GM23338 (cell line): ENCODE measurements at regions not wholly inside any gene's neighbourhood (a gene's known extent, or its start where the extent isn't known, plus 50 kb on each side); places are given as distances from the start of the nearest gene placed in this dataset.
A peak's percentile ranks its signal among the peaks of the same experiment; 100 is the strongest.

Source experiments
- ATAC-seq: fragments of 200-7000 bp; cut with Tn5 transposase; 3 replicates; pipeline ENCODE4 v1.9.1; 2020
- DNase-seq: peaks from one replicate; pipeline ENCODE4 v3.0.0-alpha.2; 2015; ENCODE audit warnings: low spot score
- H2AFZ ChIP-seq: fragments of 200-600 bp; sonication (generic); 2 replicates; pipeline ENCODE4 v1.8.0; 2016; ENCODE audit warnings: antibody characterized with exemption, mild to moderate bottlenecking, moderate library complexity
- H3F3A ChIP-seq: fragments of 200-600 bp; sonication (generic); replicated peaks from 2 replicates; pipeline ENCODE4 v1.8.0; 2017; ENCODE audit warnings: antibody characterized with exemption, mixed run types, low read depth
- H3K27ac ChIP-seq: fragments of 200-600 bp; sonication (generic); 2 replicates; pipeline ENCODE4 v1.6.1; 2016; ENCODE audit warnings: low read depth
- H3K27me3 ChIP-seq: fragments of 200-600 bp; sonication (generic); 2 replicates; pipeline ENCODE4 v1.8.0; 2016; ENCODE audit warnings: mild to moderate bottlenecking, mixed run types, moderate library complexity; ENCODE audit not compliant: insufficient read depth
- H3K36me3 ChIP-seq: fragments of 200-600 bp; sonication (generic); 2 replicates; pipeline ENCODE4 v1.8.0; 2016; ENCODE audit warnings: mild to moderate bottlenecking; ENCODE audit not compliant: insufficient read depth
- H3K4me1 ChIP-seq: fragments of 200-600 bp; sonication (generic); 2 replicates; pipeline ENCODE4 v1.8.0; 2016; ENCODE audit warnings: mild to moderate bottlenecking, moderate library complexity; ENCODE audit not compliant: insufficient read depth
- H3K4me2 ChIP-seq: fragments of 200-600 bp; sonication (generic); 2 replicates; pipeline ENCODE4 v1.7.1; 2017; ENCODE audit warnings: mixed run types
- H3K4me3 ChIP-seq: fragments of 200-600 bp; sonication (generic); 2 replicates; pipeline ENCODE4 v1.6.1; 2016; ENCODE audit warnings: mixed run types
- H3K79me2 ChIP-seq: fragments of 200-600 bp; sonication (generic); replicated peaks from 2 replicates; pipeline ENCODE4 v1.8.0; 2017; ENCODE audit warnings: mild to moderate bottlenecking; ENCODE audit not compliant: insufficient read depth
- H3K9me2 ChIP-seq: fragments of 200-600 bp; sonication (generic); 2 replicates; pipeline ENCODE4 v1.8.0; 2017; ENCODE audit not compliant: insufficient read depth
- H4K20me1 ChIP-seq: fragments of 200-600 bp; sonication (generic); replicated peaks from 2 replicates; pipeline ENCODE4 v1.8.0; 2017; ENCODE audit warnings: mild to moderate bottlenecking; ENCODE audit not compliant: insufficient read depth
- H3K27ac Mint-ChIP-seq: 2 replicates; pipeline ENCODE4 v1.8.0; 2020; ENCODE audit warnings: inconsistent platforms, mild to moderate bottlenecking, moderate library complexity, mixed read lengths
- H3K27me3 Mint-ChIP-seq: 3 replicates; pipeline ENCODE4 v1.8.0; 2022; ENCODE audit warnings: low read depth, mild to moderate bottlenecking, moderate library complexity, mixed read lengths, inconsistent platforms; ENCODE audit not compliant: insufficient read depth, poor library complexity
- H3K36me3 Mint-ChIP-seq: 3 replicates; pipeline ENCODE4 v1.8.0; 2021; ENCODE audit warnings: low read depth, mild to moderate bottlenecking, inconsistent platforms, moderate library complexity, mixed read lengths
- H3K4me1 Mint-ChIP-seq: 3 replicates; pipeline ENCODE4 v1.8.0; 2020; ENCODE audit warnings: mild to moderate bottlenecking, inconsistent platforms, mixed read lengths
- H3K4me3 Mint-ChIP-seq: 3 replicates; pipeline ENCODE4 v1.8.0; 2021; ENCODE audit warnings: moderate library complexity, mild to moderate bottlenecking, inconsistent platforms, mixed read lengths
- H3K9me3 Mint-ChIP-seq: 3 replicates; pipeline ENCODE4 v1.8.0; 2020; ENCODE audit warnings: moderate library complexity, mild to moderate bottlenecking, inconsistent platforms, mixed read lengths
- CREB1 ChIP-seq: fragments of 250-450 bp; sonication (Bioruptor Pico); IDR thresholded peaks from 2 replicates; pipeline ENCODE4 v1.5.0; 2020; ENCODE audit warnings: low read depth, mild to moderate bottlenecking, moderate library complexity
- CTCF ChIP-seq, 2 experiments: fragments of 200-600 bp in 1 of 2; sonication (generic) in 1 of 2; conservative IDR thresholded peaks; 2 replicates each; pipeline versions ENCODE4 v1.5.1 to v1.6.1; 2016 to 2017; ENCODE audit warnings: antibody characterized with exemption in 2 of 2, low read depth in 2 of 2, mild to moderate bottlenecking in 2 of 2, moderate library complexity in 1 of 2
- ETS1 ChIP-seq: IDR thresholded peaks from 2 replicates; pipeline ENCODE4 v1.6.1; 2016; ENCODE audit warnings: antibody characterized with exemption
- EZH2 ChIP-seq: fragments of 200-600 bp; sonication (generic); IDR thresholded peaks from one replicate; pipeline ENCODE4 v1.8.0; 2017; ENCODE audit warnings: antibody characterized with exemption, mild to moderate bottlenecking, low read depth; ENCODE audit not compliant: unreplicated experiment
- EZH2phosphoT487 ChIP-seq: fragments of 200-600 bp; sonication (generic); IDR thresholded peaks from one replicate; pipeline ENCODE4 v1.8.1; 2018; ENCODE audit warnings: antibody characterized with exemption; ENCODE audit not compliant: unreplicated experiment
- JUNB ChIP-seq: IDR thresholded peaks from one replicate; pipeline ENCODE4 v1.6.1; 2016; ENCODE audit warnings: antibody characterized with exemption; ENCODE audit not compliant: unreplicated experiment
- NANOG ChIP-seq: IDR thresholded peaks from 2 replicates; pipeline ENCODE4 v1.6.1; 2016; ENCODE audit warnings: antibody characterized with exemption, borderline replicate concordance
- POLR2AphosphoS5 ChIP-seq: IDR thresholded peaks from 2 replicates; pipeline ENCODE4 v1.6.1; 2016; ENCODE audit warnings: antibody characterized with exemption, low read depth
- REST ChIP-seq: IDR thresholded peaks from one replicate; pipeline ENCODE4 v1.6.1; 2018; ENCODE audit warnings: antibody characterized with exemption; ENCODE audit not compliant: unreplicated experiment
- STAT1 ChIP-seq: IDR thresholded peaks from one replicate; pipeline ENCODE4 v1.6.1; 2016; ENCODE audit warnings: antibody characterized with exemption; ENCODE audit not compliant: unreplicated experiment
- ZNF114 ChIP-seq: fragments of 250-450 bp; sonication (Bioruptor Pico); IDR thresholded peaks from 2 replicates; pipeline ENCODE4 v1.5.0; 2020; ENCODE audit warnings: mild to moderate bottlenecking, moderate library complexity
- ZNF462 ChIP-seq: fragments of 250-450 bp; sonication (Bioruptor Pico); IDR thresholded peaks from 2 replicates; pipeline ENCODE4 v1.5.0; 2020; ENCODE audit warnings: mild to moderate bottlenecking, moderate library complexity

GRCh38 chr3:110530902-110531301, 540.7 kb upstream of the NECTIN3 start (continued):
- TF ChIP-seq REST (no peak), JUNB (no peak), CTCF (conservative IDR thresholded peaks at IDR 0.05; ENCODE audit: low read depth in 2 of 2) (no peak), NANOG (no peak), EZH2phosphoT487 (no peak), POLR2AphosphoS5 (no peak), ZNF114 (CRISPR knock-in tag) (no peak), ETS1 (no peak), EZH2 (no peak), CREB1 (CRISPR knock-in tag) (no peak)

- peaks cover 15% of the 10 kb centered on the region; the same call in 1 of the 2 replicates for H3K4me1 ChIP-seq
- H3K9me3 Mint-ChIP-seq = 0 out of 3 replicates have a peak, but pooled peaks cover 4% of the 10 kb centered on the region
- H3K4me2 ChIP-seq = no peak overlapping the region
- no peak overlapping the region for H3K27ac ChIP-seq
- H3K27me3 Mint-ChIP-seq = no peaks in the 10 kb centered on the region
- peaks cover 22% of the 10 kb centered on the region for H3K36me3 Mint-ChIP-seq
- no peaks in the 10 kb centered on the region for H3F3A ChIP-seq
- peak overlapping the region; percentile 53; the same call in 1 of the 2 replicates for H2AFZ ChIP-seq
- ATAC-seq (no peak), DNase-seq (no peak)
- no peaks in the 10 kb centered on the region for H4K20me1 ChIP-seq
- H3K4me3 ChIP-seq = no peak overlapping the region
- no peak overlapping the region for H3K4me3 Mint-ChIP-seq
- H3K36me3 ChIP-seq = no peaks in the 10 kb centered on the region
- H3K79me2 ChIP-seq = no peaks in the 10 kb centered on the region
- H3K9me2 ChIP-seq = peaks cover 21% of the 10 kb centered on the region
- H3K27ac Mint-ChIP-seq = no peak overlapping the region
- H3K4me1 Mint-ChIP-seq = peaks cover 16% of the 10 kb centered on the region
- no peaks in the 10 kb centered on the region for H3K27me3 ChIP-seq
- no peak for TF ChIP-seq EZH2
- no peak for TF ChIP-seq POLR2AphosphoS5
- no peak for TF ChIP-seq ZNF462 (CRISPR knock-in tag)
- TF ChIP-seq ZNF114 (CRISPR knock-in tag) = no peak
- TF ChIP-seq CREB1 (CRISPR knock-in tag) = no peak
- no peak for TF ChIP-seq JUNB
- TF ChIP-seq STAT1 = no peak
- no peak for TF ChIP-seq NANOG
These were observed 538.5 kb upstream of the NECTIN3 start for GRCh38 chr3:110533089-110533488.
